WI38 (cell line): ENCODE measurements at regions not wholly inside any gene's neighbourhood (a gene's known extent, or its start where the extent isn't known, plus 50 kb on each side); places are given as distances from the start of the nearest gene placed in this dataset.

Source experiments
- H3K4me3 ChIP-seq: 2 replicates; pipeline ENCODE4 v1.5.1; 2011; ENCODE audit warnings: low read depth, mild to moderate bottlenecking, control low read depth, low read length
- CTCF ChIP-seq: IDR thresholded peaks from 2 replicates; pipeline ENCODE4 v1.5.1; 2012; ENCODE audit warnings: low read depth, mild to moderate bottlenecking, control low read depth, low read length

- TF ChIP-seq CTCF, result no peak
- H3K4me3 ChIP-seq, result no peak overlapping the region
These were observed 321.0 kb upstream of the PDGFD start for GRCh38 chr11:104484804-104485554.

- TF ChIP-seq CTCF, result no peak
- H3K4me3 ChIP-seq, result no peak overlapping the region
These were observed 313.0 kb upstream of the PDGFD start for GRCh38 chr11:104476898-104477297.

- TF ChIP-seq CTCF, result no peak
- no peak overlapping the region for H3K4me3 ChIP-seq
These were observed 312.5 kb upstream of the PDGFD start for GRCh38 chr11:104476454-104476853.

- no peak overlapping the region for H3K4me3 ChIP-seq
- no peak for TF ChIP-seq CTCF
These were observed 303.5 kb upstream of the PDGFD start for GRCh38 chr11:104467404-104467803.

- TF ChIP-seq CTCF, result no peak
These were observed 301.4 kb upstream of the PDGFD start for GRCh38 chr11:104465321-104465720.

GRCh38 chr11:104464691-104465090 is 300.7 kb upstream of the PDGFD start:
- TF ChIP-seq CTCF, result no peak

More at GRCh38 chr11:104465321-104465720, 301.4 kb upstream of the PDGFD start:
- no peak overlapping the region for H3K4me3 ChIP-seq

GRCh38 chr11:104462341-104462740 is 298.4 kb upstream of the PDGFD start:
- TF ChIP-seq CTCF, result no peak
- no peak overlapping the region for H3K4me3 ChIP-seq

More at GRCh38 chr11:104464691-104465090, 300.7 kb upstream of the PDGFD start:
- H3K4me3 ChIP-seq, result no peak overlapping the region
